HG03575 (cell line): ENCODE measurements at regions not wholly inside any gene's neighbourhood (a gene's known extent, or its start where the extent isn't known, plus 50 kb on each side); places are given as distances from the start of the nearest gene placed in this dataset.
"Not testable (repeated sequence)": the region's sequence is repeated elsewhere in the genome, so short reads cannot be mapped to it uniquely, and the experiment has no call there.

Experiments used
- ATAC-seq: cut with Tn5 transposase; IDR thresholded peaks from one replicate; pipeline ENCODE4 v1.9.1; 2021; ENCODE audit not compliant: unreplicated experiment, insufficient number of reproducible peaks, low FRiP score; ENCODE audit errors: extremely low read depth

GRCh38 chr3:177478170-177478867 is 281.0 kb upstream of the TBL1XR1 start:
- no peak for ATAC-seq

DNA sequence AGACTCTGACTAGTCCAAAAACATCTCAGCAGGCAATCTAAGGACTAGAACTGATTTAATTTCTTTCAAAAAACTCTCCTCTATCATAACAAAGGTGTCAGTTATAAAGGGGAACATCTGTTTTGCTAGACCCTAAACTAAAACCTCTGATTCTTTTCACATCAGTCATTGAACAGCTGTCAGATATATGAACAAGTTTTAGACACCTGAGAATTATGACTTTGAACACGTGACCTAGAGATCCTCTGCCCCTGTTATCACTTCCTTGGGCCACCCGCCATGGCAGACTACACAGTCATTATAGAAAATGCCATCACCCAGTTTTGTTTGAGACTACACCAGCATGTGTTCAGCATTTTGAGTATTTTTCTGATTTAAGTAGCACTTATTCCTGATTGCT is 282.3 kb upstream of the TBL1XR1 start:
- no peak for ATAC-seq

- ATAC-seq: no peak
Measured at GRCh38 chr3:177481329-177481728, 284.0 kb upstream of the TBL1XR1 start.

- no peak for ATAC-seq
Measured at GRCh38 chr3:177482048-177482691, 284.9 kb upstream of the TBL1XR1 start.

DNA sequence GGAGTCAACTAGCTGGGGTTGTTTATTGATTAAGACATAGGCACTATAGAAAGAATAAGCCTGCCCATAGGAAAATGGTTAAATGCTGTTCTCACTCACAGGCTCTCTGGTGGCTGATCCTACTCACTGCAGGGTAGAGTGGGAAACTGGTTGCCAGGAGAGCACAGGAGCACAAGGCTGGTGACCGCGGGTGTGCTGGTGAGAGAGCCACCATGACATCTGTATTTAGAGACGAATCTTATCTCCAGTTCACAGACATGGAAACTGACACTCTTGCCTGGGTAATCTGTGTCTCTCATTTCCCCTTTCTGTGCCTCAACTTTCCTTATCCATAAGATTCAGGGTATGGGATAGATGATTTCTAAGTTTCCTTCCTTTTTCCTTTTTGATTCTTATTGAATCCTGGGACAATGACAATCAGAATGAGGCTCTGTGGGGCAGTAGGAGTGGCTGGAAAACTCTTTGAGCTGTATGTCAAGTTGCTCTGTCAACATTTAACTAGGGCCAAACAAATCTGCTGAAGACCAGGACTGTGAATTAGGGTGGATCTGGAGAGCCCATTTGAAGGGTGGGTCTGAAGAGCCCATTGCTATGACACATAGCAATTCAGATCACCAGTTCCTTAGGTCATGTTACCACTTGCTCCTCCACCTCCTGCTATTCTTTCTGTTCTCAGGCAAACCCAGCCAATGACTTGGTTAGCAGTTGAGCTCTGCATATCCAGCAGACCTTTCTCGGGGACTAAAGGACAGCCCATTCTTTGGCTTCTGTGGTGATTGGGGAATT is 286.1 kb upstream of the TBL1XR1 start:
- no peak for ATAC-seq

DNA sequence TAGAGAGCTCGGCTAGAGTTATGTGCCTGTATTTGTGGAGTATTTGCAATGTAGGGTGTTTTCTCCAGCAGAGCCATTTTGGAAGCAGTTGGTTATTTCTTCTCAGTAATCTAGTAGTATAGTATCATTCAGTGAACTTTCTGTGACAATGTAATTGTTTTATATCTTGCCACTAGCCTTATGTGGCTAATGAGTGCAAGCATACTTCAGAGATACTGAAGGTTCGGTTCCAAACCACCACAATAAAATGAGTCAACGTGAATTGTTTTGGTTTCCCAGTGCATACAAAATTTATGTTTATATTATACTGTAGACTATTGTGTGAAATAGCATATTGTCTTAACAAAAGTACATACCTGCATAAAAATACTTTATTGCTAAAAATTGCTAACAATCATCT is 286.9 kb upstream of the TBL1XR1 start:
- no peak for ATAC-seq

DNA sequence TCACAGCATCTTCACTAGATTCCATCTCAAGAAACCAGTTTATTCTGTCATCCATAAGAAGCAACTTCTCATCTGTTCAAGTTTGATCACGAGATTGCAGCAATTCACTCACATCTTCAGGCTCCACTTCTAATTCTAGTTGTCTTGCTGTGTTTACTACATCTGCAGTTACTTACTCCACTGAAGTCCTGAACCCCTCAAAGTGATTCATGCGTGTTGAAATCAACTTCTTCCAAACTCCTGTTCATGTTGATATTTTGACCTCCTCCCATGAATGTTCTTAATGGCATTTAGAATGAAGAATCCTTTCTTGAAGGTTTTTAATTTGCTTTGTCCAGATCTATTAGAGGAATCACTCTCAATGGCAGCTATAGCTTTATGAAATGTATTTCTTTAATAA is 287.6 kb upstream of the TBL1XR1 start:
- no peak for ATAC-seq

DNA sequence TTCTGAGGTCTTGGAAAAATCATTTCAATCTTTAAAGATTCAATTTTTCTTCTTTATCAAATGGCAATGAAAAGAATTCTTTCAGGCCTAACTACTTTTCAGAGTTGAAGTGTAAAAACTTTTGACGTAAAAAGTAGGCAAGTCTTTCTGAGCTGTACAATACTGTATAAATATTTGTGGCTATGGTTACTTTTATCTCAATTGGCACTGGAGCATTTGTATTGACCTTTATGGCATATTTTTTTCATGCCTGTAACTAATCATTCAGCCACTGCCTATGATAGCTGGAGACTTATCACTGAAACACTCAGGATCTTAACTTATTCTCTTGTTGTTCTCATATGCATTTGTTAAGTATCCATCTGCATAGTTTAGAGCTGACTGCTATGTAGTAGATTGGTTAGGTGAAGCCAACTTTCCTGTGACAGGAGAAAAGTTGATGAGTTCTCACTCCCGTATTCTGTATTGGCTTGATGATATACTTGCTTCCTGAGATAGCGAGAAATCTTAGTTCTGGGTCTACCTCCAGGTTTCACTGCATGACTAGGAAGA is 290.4 kb upstream of the TBL1XR1 start:
- no peak for ATAC-seq

DNA sequence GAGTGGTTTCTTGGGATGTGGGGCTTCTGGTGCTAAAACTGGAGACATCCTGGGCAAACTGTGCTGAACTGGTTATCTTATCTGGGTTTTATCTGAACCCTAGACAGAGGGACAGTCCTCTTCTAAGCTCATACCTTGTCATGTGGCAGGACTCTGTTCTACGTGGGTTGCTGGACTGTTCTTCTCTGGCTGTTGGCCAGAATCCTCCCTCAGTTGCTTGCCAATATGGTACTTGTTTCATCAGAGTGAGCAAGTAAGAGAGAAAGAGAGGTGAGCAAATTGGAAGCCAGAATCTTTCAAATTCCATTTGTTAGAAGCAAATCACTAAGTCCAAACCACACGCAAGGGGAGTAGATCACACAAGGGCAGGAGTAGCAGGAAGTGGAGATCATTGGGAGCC is 291.5 kb upstream of the TBL1XR1 start:
- no peak for ATAC-seq

- no peak for ATAC-seq
Measured at GRCh38 chr3:177490626-177491025, 293.3 kb upstream of the TBL1XR1 start.

- ATAC-seq: no peak
Measured at GRCh38 chr3:177491296-177492032, 294.2 kb upstream of the TBL1XR1 start.

DNA sequence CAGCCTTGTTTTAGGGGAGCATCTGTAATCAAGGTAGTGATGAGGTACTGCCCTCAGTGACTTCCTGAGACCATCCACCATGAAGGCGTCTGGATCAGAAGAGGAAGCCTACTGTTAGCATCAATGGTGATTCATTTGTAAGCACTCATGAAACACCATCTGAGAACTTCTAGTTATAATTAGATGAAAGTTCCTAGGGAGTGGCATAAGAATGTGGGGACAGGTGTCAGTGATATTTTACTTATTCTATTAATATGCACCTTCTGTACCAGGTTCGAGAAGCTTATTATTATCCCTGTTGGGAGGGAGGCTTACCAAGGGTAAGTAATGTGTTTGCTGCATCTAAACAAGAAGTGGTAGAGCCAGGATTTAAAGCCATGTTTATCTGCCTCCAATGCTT is 295.8 kb upstream of the TBL1XR1 start:
- ATAC-seq: no peak

- no peak for ATAC-seq
Measured at GRCh38 chr3:177494216-177494615, 296.9 kb upstream of the TBL1XR1 start.

GRCh38 chr3:177495566-177495965 is 298.3 kb upstream of the TBL1XR1 start:
- ATAC-seq: no peak

DNA sequence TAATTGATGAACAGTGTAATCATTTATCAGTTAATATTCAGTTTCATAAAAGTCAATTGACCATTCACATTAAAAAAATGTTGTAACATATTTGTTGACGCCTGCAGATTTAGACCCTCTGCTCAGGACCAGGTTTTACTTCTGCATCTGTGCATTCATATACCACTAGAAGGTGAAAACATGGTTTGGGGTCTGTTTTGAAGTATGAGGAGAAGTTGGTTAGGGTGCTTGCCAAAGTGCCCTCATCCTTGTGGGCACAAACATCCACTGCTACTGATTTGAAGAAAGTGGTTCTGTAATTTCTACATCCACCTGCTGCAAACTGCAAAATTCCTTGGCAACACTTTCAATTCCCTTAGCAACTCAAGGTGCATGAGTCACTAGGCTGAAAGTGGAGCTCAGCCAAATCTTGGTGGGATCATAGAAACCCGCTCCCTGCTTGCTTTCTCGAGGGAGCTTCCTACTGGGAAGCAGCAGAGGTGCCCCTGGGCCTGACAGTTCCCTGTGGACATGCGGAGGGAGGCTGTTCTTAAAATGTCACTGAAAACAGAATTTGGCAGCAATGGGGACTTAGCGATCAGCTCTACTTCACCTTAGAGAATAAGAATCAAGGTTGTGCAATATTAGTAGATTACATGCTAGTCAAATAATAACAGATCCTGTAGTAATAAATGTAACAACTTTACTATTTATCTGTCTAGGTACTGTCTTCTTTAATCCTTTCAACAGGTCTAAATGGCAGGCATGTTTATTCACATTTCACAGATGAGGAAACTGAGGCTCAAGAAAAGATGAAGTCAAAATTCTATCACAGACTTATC is 301.0 kb upstream of the TBL1XR1 start:
- no peak for ATAC-seq

GRCh38 chr3:177499039-177499438 is 301.8 kb upstream of the TBL1XR1 start:
- not testable (repeated sequence) for ATAC-seq

DNA sequence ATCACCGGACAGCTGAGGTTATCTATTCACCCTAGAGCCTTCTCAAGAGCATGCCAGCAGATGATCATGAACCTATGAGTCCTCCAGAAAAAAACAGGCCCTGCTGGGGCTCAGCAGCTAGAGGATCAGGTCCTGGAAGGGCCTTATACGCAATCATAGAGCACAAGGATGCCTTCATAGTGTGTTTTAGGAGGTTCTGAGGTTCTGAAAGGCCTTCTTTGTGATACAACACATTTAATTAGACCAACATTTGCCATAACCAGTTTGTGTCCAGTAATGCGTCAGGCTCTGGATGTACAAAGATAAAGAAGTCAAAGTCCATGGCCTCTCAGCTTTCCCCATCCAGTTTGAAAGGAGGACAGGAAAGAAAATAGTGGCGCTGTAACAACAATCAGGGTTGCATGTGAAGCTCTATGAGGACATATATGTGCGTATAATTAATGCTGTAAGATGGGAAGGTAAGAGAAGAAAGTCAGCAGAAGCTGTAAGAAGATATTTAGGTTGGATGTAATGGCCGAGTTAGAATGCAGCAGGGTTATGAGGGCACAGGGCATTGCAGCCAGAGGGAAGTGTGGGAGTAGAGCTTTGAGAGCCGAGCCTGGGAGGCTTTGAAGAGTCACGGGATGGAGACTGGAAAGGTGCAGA is 302.6 kb upstream of the TBL1XR1 start:
- ATAC-seq: no peak

DNA sequence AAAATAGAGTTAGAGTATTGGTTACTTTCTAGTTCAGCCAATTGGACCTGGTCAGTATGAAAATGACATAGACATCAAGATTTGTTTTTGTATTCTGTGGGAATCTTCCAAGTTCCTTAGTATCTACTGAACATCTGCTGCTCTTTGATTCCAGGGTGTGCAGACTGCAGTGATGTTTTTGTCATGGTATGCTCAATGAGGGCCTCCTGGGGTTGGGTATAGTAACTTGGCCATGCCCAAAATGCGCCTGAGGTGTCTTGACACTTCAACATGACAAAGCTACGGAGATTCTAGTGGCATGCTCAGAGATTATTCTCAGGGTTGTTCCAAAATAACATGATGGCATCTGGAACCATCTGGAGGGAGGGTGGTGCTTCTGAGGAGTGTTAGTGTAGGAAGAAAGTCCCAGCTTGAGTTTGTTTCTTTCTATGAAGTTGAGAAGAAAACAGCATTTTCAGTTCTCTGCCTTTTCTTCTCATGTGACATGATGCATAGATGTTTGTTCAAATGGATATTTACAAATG is 313.5 kb upstream of the TBL1XR1 start:
- ATAC-seq: no peak
